ENCODE measurements at regions not wholly inside any gene's neighbourhood (a gene's known extent, or its start where the extent isn't known, plus 50 kb on each side); places are given as distances from the start of the nearest gene placed in this dataset.

GRCh38 chr10:52673468-52673867 is 99.1 kb downstream of the MBL2 start:
- DNase-seq (ENCODE audit: low read depth) = no peak
- TF ChIP-seq CTCF (IDR thresholded peaks at IDR 0.05; ENCODE audit: insufficient read depth, low read length) = no peak
- H3K4me3 ChIP-seq (ENCODE audit: low read depth, low read length) = no peak overlapping the region

GRCh38 chr10:52674474-52674873 is 98.1 kb downstream of the MBL2 start:
- H3K4me3 ChIP-seq (ENCODE audit: low read depth, low read length) = no peak overlapping the region
- DNase-seq (ENCODE audit: low read depth) = no peak
- no peak for TF ChIP-seq CTCF (IDR thresholded peaks at IDR 0.05; ENCODE audit: insufficient read depth, low read length)

GRCh38 chr10:52677086-52677485 is 95.5 kb downstream of the MBL2 start:
- H3K4me3 ChIP-seq (ENCODE audit: low read depth, low read length) = no peak overlapping the region
- no peak for TF ChIP-seq CTCF (IDR thresholded peaks at IDR 0.05; ENCODE audit: insufficient read depth, low read length)
- no peak for DNase-seq (ENCODE audit: low read depth)

GRCh38 chr10:52678611-52679010 is 94.0 kb downstream of the MBL2 start:
- no peak for DNase-seq (ENCODE audit: low read depth)
- no peak overlapping the region for H3K4me3 ChIP-seq (ENCODE audit: low read depth, low read length)
- TF ChIP-seq CTCF (IDR thresholded peaks at IDR 0.05; ENCODE audit: insufficient read depth, low read length) = no peak

GRCh38 chr10:52679117-52679516 is 93.5 kb downstream of the MBL2 start:
- no peak for TF ChIP-seq CTCF (IDR thresholded peaks at IDR 0.05; ENCODE audit: insufficient read depth, low read length)
- no peak overlapping the region for H3K4me3 ChIP-seq (ENCODE audit: low read depth, low read length)

GRCh38 chr10:52682766-52683165 is 89.8 kb downstream of the MBL2 start:
- no peak for TF ChIP-seq CTCF (IDR thresholded peaks at IDR 0.05; ENCODE audit: insufficient read depth, low read length)

More at GRCh38 chr10:52679117-52679516, 93.5 kb downstream of the MBL2 start:
- no peak for DNase-seq (ENCODE audit: low read depth)

GRCh38 chr10:52683776-52684175 is 88.8 kb downstream of the MBL2 start:
- no peak overlapping the region for H3K4me3 ChIP-seq (ENCODE audit: low read depth, low read length)
- no peak for TF ChIP-seq CTCF (IDR thresholded peaks at IDR 0.05; ENCODE audit: insufficient read depth, low read length)
- no peak for DNase-seq (ENCODE audit: low read depth)

More at GRCh38 chr10:52682766-52683165, 89.8 kb downstream of the MBL2 start:
- DNase-seq (ENCODE audit: low read depth) = peak; percentile 2
- H3K4me3 ChIP-seq (ENCODE audit: low read depth, low read length) = no peak overlapping the region

Data from fibroblast of the aortic adventitia (primary cell).